WTC11 (cell line): ENCODE measurements at regions not wholly inside any gene's neighbourhood (a gene's known extent, or its start where the extent isn't known, plus 50 kb on each side); places are given as distances from the start of the nearest gene placed in this dataset.

Source experiments
- ATF1 ChIP-seq: sonication (generic); formaldehyde crosslinking; IDR thresholded peaks from 2 replicates; pipeline ENCODE4 v1.8.1; 2023; ENCODE audit warnings: mild to moderate bottlenecking, moderate library complexity, missing genetic modification reagents
- CBFB ChIP-seq: sonication (generic); formaldehyde crosslinking; IDR thresholded peaks from 2 replicates; pipeline ENCODE4 v1.8.1; 2022; ENCODE audit warnings: mild to moderate bottlenecking, low read depth, missing genetic modification reagents
- CREB1 ChIP-seq: sonication (generic); formaldehyde crosslinking; IDR thresholded peaks from 2 replicates; pipeline ENCODE4 v1.8.0; 2023; ENCODE audit warnings: mild to moderate bottlenecking, missing genetic modification reagents
- CREM ChIP-seq: sonication (generic); formaldehyde crosslinking; IDR thresholded peaks from 2 replicates; pipeline ENCODE4 v1.8.1; 2022; ENCODE audit warnings: mild to moderate bottlenecking, missing genetic modification reagents, moderate library complexity
- ELF4 ChIP-seq: sonication (generic); formaldehyde crosslinking; IDR thresholded peaks from 2 replicates; pipeline ENCODE4 v1.8.1; 2022; ENCODE audit warnings: low read depth, mild to moderate bottlenecking, moderate library complexity, missing genetic modification reagents
- TF ChIP-seq, protein P1 (sequence below): fragments of 200-600 bp; IDR thresholded peaks from 2 replicates; pipeline ENCODE4 v1.8.0; 2022; ENCODE audit warnings: antibody characterized with exemption
- TF ChIP-seq, protein P2 (sequence below): sonication (generic); formaldehyde crosslinking; IDR thresholded peaks from 2 replicates; pipeline ENCODE4 v1.8.1; 2022; ENCODE audit warnings: mild to moderate bottlenecking, moderate library complexity, missing genetic modification reagents
- TF ChIP-seq, protein P3 (sequence below): sonication (generic); formaldehyde crosslinking; conservative IDR thresholded peaks from 2 replicates; pipeline ENCODE4 v1.8.1; 2023; ENCODE audit warnings: mild to moderate bottlenecking, low read depth, missing genetic modification reagents, moderate library complexity
- TF ChIP-seq, protein P4 (sequence below): sonication (generic); formaldehyde crosslinking; IDR thresholded peaks from 2 replicates; pipeline ENCODE4 v1.8.1; 2022; ENCODE audit warnings: low read depth, mild to moderate bottlenecking, moderate library complexity, missing genetic modification reagents, borderline replicate concordance

DNA sequence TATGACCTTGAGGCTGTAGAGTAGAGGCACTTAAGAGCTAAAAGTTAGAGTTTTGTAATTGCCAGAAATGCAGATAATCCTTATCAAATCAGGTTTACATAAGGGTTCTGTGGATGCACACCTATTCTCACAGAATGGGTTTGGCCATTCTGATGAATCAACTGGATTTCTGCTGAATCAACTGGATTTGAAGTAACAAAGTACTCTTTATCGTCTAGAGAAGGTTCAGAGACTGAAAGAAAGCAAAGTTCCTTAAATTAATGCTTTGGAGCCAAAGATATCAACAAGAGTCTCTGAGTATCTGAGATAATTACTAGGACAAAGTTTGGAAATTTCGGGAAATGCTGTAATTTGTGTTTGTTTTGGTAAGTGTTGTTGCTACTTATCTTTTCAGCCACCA is 669.6 kb upstream of the ZNF608 start:
- TF ChIP-seq CREB1 (CRISPR knock-in tag) (no peak), ELF4 (CRISPR knock-in tag) (no peak), CREM (CRISPR knock-in tag) (no peak), CBFB (CRISPR knock-in tag) (no peak), ATF1 (CRISPR knock-in tag) (no peak)
- TF ChIP-seq, protein P1, sequence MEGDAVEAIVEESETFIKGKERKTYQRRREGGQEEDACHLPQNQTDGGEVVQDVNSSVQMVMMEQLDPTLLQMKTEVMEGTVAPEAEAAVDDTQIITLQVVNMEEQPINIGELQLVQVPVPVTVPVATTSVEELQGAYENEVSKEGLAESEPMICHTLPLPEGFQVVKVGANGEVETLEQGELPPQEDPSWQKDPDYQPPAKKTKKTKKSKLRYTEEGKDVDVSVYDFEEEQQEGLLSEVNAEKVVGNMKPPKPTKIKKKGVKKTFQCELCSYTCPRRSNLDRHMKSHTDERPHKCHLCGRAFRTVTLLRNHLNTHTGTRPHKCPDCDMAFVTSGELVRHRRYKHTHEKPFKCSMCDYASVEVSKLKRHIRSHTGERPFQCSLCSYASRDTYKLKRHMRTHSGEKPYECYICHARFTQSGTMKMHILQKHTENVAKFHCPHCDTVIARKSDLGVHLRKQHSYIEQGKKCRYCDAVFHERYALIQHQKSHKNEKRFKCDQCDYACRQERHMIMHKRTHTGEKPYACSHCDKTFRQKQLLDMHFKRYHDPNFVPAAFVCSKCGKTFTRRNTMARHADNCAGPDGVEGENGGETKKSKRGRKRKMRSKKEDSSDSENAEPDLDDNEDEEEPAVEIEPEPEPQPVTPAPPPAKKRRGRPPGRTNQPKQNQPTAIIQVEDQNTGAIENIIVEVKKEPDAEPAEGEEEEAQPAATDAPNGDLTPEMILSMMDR, result no peak
- TF ChIP-seq, protein P2, sequence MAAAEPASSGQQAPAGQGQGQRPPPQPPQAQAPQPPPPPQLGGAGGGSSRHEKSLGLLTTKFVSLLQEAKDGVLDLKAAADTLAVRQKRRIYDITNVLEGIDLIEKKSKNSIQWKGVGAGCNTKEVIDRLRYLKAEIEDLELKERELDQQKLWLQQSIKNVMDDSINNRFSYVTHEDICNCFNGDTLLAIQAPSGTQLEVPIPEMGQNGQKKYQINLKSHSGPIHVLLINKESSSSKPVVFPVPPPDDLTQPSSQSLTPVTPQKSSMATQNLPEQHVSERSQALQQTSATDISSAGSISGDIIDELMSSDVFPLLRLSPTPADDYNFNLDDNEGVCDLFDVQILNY (CRISPR knock-in tag), result no peak
- TF ChIP-seq, protein P3, sequence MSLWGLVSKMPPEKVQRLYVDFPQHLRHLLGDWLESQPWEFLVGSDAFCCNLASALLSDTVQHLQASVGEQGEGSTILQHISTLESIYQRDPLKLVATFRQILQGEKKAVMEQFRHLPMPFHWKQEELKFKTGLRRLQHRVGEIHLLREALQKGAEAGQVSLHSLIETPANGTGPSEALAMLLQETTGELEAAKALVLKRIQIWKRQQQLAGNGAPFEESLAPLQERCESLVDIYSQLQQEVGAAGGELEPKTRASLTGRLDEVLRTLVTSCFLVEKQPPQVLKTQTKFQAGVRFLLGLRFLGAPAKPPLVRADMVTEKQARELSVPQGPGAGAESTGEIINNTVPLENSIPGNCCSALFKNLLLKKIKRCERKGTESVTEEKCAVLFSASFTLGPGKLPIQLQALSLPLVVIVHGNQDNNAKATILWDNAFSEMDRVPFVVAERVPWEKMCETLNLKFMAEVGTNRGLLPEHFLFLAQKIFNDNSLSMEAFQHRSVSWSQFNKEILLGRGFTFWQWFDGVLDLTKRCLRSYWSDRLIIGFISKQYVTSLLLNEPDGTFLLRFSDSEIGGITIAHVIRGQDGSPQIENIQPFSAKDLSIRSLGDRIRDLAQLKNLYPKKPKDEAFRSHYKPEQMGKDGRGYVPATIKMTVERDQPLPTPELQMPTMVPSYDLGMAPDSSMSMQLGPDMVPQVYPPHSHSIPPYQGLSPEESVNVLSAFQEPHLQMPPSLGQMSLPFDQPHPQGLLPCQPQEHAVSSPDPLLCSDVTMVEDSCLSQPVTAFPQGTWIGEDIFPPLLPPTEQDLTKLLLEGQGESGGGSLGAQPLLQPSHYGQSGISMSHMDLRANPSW (CRISPR knock-in tag), result no peak
- TF ChIP-seq, protein P4, sequence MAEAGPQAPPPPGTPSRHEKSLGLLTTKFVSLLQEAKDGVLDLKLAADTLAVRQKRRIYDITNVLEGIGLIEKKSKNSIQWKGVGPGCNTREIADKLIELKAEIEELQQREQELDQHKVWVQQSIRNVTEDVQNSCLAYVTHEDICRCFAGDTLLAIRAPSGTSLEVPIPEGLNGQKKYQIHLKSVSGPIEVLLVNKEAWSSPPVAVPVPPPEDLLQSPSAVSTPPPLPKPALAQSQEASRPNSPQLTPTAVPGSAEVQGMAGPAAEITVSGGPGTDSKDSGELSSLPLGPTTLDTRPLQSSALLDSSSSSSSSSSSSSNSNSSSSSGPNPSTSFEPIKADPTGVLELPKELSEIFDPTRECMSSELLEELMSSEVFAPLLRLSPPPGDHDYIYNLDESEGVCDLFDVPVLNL (CRISPR knock-in tag), result no peak
